ENCODE measurements at regions not wholly inside any gene's neighbourhood (a gene's known extent, or its start where the extent isn't known, plus 50 kb on each side); places are given as distances from the start of the nearest gene placed in this dataset.
"Not testable (repeated sequence)": the region's sequence is repeated elsewhere in the genome, so short reads cannot be mapped to it uniquely, and the experiment has no call there.

DNA sequence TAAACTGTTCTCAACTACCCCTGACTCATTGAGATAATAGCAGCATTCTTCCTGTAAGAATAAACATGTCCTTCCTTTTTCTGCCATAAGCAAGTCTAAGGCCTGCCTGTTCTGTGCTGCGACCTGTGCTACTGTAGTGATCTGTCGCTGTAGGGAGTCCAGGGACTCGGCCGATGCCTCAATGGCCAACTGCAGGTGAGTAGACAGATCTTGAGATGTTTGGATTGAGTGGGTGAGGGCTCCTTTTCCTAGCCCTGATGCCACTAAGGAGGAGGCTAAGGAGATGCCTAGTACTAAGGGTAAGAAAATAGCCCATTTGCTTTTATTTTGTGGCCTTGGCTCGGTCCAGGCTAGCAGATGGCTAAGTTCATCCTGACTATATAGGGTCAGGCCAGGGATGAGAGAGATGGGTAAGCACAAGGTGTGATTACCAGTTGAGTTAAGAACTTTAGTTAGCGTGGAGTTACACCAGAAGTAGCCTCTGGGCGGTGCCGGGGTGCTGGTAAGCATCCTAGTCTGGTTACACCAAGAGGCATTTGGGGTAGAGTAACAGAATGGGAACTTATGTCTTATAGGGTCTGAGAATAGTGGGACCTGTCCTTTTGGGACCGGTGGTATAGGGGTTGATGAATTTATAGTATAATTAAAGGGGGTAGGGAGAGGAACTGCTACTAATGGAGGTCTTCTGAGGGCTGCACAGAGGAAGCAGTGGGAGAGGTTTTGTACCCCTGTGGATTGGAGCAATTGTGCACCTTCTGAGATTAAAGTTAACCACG, 642.4 kb upstream of the DPP6 start:
- H3K27ac ChIP-seq (ENCODE audit: low read depth in 1 of 2, low read length in 2 of 2); DNase-seq (ENCODE audit: low spot score); H3K36me3 ChIP-seq (ENCODE audit: control insufficient read depth in 4 of 4, insufficient read depth in 3 of 4, low read depth in 1 of 4, low read length in 3 of 4); H3K9ac ChIP-seq (ENCODE audit: low read depth in 1 of 2, low read length in 2 of 2); H3K4me3 ChIP-seq (ENCODE audit: low read depth in 1 of 3, low read length in 3 of 3); H3K9me3 ChIP-seq (ENCODE audit: control insufficient read depth in 4 of 4, low read length in 3 of 4); H3K27me3 ChIP-seq (ENCODE audit: control insufficient read depth in 4 of 4, insufficient read depth in 4 of 4, low read length in 3 of 4); H3K4me1 ChIP-seq (ENCODE audit: control insufficient read depth in 4 of 4, insufficient read depth in 4 of 4, low read length in 3 of 4): not testable (repeated sequence)
- WGBS: 84% methylated on average over 10 of the region's 10 CpGs

GRCh38 chr7:153410997-153411642, 641.1 kb upstream of the DPP6 start:
- WGBS: 86% methylated on average over 18 of the region's 18 CpGs

DNA sequence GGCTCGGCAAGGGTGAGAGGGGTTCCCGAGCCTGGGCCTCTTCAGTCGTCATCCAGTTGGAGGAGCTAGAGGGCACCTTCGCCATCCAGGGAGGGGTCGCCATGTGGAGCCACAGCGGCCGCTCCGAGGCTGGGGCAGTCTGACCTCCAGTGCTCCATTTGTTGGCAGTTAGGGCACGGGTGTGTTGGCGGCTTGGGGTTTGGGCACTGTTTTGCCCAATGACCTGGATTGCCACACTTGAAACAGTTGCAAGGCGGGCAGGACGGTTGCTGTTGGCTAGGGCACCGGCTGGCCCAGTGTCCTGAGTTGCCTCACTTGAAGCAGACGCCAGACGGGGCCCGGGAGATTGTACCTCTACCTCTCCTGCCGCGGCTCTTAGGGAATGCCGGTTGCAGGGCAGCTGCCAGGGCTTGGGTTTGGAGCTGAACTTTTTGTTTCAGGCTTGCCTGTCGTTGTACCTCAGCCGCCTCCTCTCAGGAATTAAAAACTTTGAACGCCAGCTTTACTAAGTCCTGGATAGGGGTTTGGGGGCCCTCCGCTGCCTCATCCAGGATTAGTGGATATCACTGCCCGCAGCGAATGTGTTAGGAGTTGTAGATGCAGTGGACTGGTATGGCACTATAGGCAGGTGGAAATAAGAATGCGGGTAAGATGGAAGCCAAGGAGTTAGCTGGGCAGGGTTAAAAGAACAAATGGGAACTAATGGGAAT, 639.9 kb upstream of the DPP6 start:
- H3K4me3 ChIP-seq (ENCODE audit: low read depth in 1 of 3, low read length in 3 of 3); H3K36me3 ChIP-seq (ENCODE audit: control insufficient read depth in 4 of 4, insufficient read depth in 3 of 4, low read depth in 1 of 4, low read length in 3 of 4); H3K4me1 ChIP-seq (ENCODE audit: control insufficient read depth in 4 of 4, insufficient read depth in 4 of 4, low read length in 3 of 4); H3K27ac ChIP-seq (ENCODE audit: low read depth in 1 of 2, low read length in 2 of 2); DNase-seq (ENCODE audit: low spot score); H3K9me3 ChIP-seq (ENCODE audit: control insufficient read depth in 4 of 4, low read length in 3 of 4); H3K9ac ChIP-seq (ENCODE audit: low read depth in 1 of 2, low read length in 2 of 2); H3K27me3 ChIP-seq (ENCODE audit: control insufficient read depth in 4 of 4, insufficient read depth in 4 of 4, low read length in 3 of 4): not testable (repeated sequence)
- WGBS: 91% methylated on average over 26 of the region's 26 CpGs

More at GRCh38 chr7:153410997-153411642, 641.1 kb upstream of the DPP6 start:
- H3K4me3 ChIP-seq (ENCODE audit: low read depth in 1 of 3, low read length in 3 of 3); H3K36me3 ChIP-seq (ENCODE audit: control insufficient read depth in 4 of 4, insufficient read depth in 3 of 4, low read depth in 1 of 4, low read length in 3 of 4); H3K4me1 ChIP-seq (ENCODE audit: control insufficient read depth in 4 of 4, insufficient read depth in 4 of 4, low read length in 3 of 4); H3K27me3 ChIP-seq (ENCODE audit: control insufficient read depth in 4 of 4, insufficient read depth in 4 of 4, low read length in 3 of 4); DNase-seq (ENCODE audit: low spot score); H3K27ac ChIP-seq (ENCODE audit: low read depth in 1 of 2, low read length in 2 of 2); H3K9ac ChIP-seq (ENCODE audit: low read depth in 1 of 2, low read length in 2 of 2); H3K9me3 ChIP-seq (ENCODE audit: control insufficient read depth in 4 of 4, low read length in 3 of 4): not testable (repeated sequence)

DNA sequence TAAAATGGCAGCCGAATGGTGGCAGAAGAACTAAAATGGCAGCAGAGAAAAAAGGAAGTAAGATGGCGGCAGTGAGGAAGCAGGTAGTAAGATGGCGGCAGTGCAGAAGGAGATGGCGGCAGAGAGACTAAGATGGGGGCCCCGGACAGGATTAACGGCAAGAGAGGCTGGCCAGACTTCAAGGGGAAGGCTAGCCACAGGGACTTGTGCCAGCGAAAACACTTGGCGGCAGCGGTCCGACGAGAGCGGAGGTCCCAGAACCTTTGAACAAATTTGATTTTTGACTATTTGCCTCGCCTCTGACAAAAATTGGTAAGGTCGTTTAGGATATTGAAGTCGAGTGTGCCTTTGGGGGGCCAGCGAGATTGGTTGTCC, 639.4 kb upstream of the DPP6 start:
- H3K36me3 ChIP-seq (ENCODE audit: control insufficient read depth in 4 of 4, insufficient read depth in 3 of 4, low read depth in 1 of 4, low read length in 3 of 4); H3K9ac ChIP-seq (ENCODE audit: low read depth in 1 of 2, low read length in 2 of 2); H3K9me3 ChIP-seq (ENCODE audit: control insufficient read depth in 4 of 4, low read length in 3 of 4); H3K27ac ChIP-seq (ENCODE audit: low read depth in 1 of 2, low read length in 2 of 2); DNase-seq (ENCODE audit: low spot score); H3K27me3 ChIP-seq (ENCODE audit: control insufficient read depth in 4 of 4, insufficient read depth in 4 of 4, low read length in 3 of 4); H3K4me1 ChIP-seq (ENCODE audit: control insufficient read depth in 4 of 4, insufficient read depth in 4 of 4, low read length in 3 of 4); H3K4me3 ChIP-seq (ENCODE audit: low read depth in 1 of 3, low read length in 3 of 3): not testable (repeated sequence)
- 88% methylated on average over 16 of the region's 16 CpGs for WGBS

- Histone ChIP-seq H3K36me3 (ENCODE audit: control insufficient read depth in 4 of 4, insufficient read depth in 3 of 4, low read depth in 1 of 4, low read length in 3 of 4) (no peaks in the 10 kb centered on the region), H3K4me3 (ENCODE audit: low read depth in 1 of 3, low read length in 3 of 3) (no peak overlapping the region), H3K27me3 (ENCODE audit: control insufficient read depth in 4 of 4, insufficient read depth in 4 of 4, low read length in 3 of 4) (no peaks in the 10 kb centered on the region), H3K27ac (ENCODE audit: low read depth in 1 of 2, low read length in 2 of 2) (no peak overlapping the region), H3K9ac (ENCODE audit: low read depth in 1 of 2, low read length in 2 of 2) (no peak overlapping the region), H3K4me1 (ENCODE audit: control insufficient read depth in 4 of 4, insufficient read depth in 4 of 4, low read length in 3 of 4) (no peaks in the 10 kb centered on the region), H3K9me3 (ENCODE audit: control insufficient read depth in 4 of 4, low read length in 3 of 4) (peaks cover 0 to 6% (median under 1%) of the 10 kb centered on the region in 4 donors)
- no peak for DNase-seq (ENCODE audit: low spot score)
- TF ChIP-seq TAF1 (conservative IDR thresholded peaks at IDR 0.05) (no peak), NR2F2 (IDR thresholded peaks at IDR 0.05) (no peak), SP1 (IDR thresholded peaks at IDR 0.05) (no peak), EGR1 (IDR thresholded peaks at IDR 0.05; ENCODE audit: low read depth in 2 of 2) (no peak), RAD21 (IDR thresholded peaks at IDR 0.05) (no peak), FOXA1 (IDR thresholded peaks at IDR 0.05) (no peak)
- TF ChIP-seq, protein P1, sequence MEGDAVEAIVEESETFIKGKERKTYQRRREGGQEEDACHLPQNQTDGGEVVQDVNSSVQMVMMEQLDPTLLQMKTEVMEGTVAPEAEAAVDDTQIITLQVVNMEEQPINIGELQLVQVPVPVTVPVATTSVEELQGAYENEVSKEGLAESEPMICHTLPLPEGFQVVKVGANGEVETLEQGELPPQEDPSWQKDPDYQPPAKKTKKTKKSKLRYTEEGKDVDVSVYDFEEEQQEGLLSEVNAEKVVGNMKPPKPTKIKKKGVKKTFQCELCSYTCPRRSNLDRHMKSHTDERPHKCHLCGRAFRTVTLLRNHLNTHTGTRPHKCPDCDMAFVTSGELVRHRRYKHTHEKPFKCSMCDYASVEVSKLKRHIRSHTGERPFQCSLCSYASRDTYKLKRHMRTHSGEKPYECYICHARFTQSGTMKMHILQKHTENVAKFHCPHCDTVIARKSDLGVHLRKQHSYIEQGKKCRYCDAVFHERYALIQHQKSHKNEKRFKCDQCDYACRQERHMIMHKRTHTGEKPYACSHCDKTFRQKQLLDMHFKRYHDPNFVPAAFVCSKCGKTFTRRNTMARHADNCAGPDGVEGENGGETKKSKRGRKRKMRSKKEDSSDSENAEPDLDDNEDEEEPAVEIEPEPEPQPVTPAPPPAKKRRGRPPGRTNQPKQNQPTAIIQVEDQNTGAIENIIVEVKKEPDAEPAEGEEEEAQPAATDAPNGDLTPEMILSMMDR (IDR thresholded peaks at IDR 0.05; ENCODE audit: low read depth, low read length, missing input control): no peak
- 86% methylated on average over 12 of the region's 12 CpGs for WGBS
These were observed 639.0 kb upstream of the DPP6 start for GRCh38 chr7:153413199-153413539.

All from liver (tissue), 8 donors.